ENCODE measurements at regions not wholly inside any gene's neighbourhood (a gene's known extent, or its start where the extent isn't known, plus 50 kb on each side); places are given as distances from the start of the nearest gene placed in this dataset.
A peak's percentile ranks its signal among the peaks of the same experiment; 100 is the strongest.
"Not testable (repeated sequence)": the region's sequence is repeated elsewhere in the genome, so short reads cannot be mapped to it uniquely, and the experiment has no call there.

- H3K79me2 ChIP-seq (ENCODE audit: insufficient read depth, low read depth): no peaks in the 10 kb centered on the region
- H3K9ac ChIP-seq: no peak overlapping the region
- no peak overlapping the region for H3K4me2 ChIP-seq
- H3K27ac ChIP-seq: no peak overlapping the region
- H4K20me1 ChIP-seq (ENCODE audit: insufficient read depth): no peaks in the 10 kb centered on the region
- no peak overlapping the region for H3K4me3 ChIP-seq (IDR thresholded peaks at IDR 0.05; ENCODE audit: insufficient read depth, low read depth, low read length)
- no peaks in the 10 kb centered on the region for H3K27me3 ChIP-seq (ENCODE audit: insufficient read depth, low read depth)
- H2AFZ ChIP-seq (ENCODE audit: low read depth): no peak overlapping the region
- no peaks in the 10 kb centered on the region for H3K36me3 ChIP-seq (ENCODE audit: insufficient read depth)
- peaks cover 27% of the 10 kb centered on the region for H3K4me1 ChIP-seq (ENCODE audit: low read depth, poor library complexity, severe bottlenecking)
- TF ChIP-seq, protein P1, sequence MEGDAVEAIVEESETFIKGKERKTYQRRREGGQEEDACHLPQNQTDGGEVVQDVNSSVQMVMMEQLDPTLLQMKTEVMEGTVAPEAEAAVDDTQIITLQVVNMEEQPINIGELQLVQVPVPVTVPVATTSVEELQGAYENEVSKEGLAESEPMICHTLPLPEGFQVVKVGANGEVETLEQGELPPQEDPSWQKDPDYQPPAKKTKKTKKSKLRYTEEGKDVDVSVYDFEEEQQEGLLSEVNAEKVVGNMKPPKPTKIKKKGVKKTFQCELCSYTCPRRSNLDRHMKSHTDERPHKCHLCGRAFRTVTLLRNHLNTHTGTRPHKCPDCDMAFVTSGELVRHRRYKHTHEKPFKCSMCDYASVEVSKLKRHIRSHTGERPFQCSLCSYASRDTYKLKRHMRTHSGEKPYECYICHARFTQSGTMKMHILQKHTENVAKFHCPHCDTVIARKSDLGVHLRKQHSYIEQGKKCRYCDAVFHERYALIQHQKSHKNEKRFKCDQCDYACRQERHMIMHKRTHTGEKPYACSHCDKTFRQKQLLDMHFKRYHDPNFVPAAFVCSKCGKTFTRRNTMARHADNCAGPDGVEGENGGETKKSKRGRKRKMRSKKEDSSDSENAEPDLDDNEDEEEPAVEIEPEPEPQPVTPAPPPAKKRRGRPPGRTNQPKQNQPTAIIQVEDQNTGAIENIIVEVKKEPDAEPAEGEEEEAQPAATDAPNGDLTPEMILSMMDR (conservative IDR thresholded peaks at IDR 0.05; ENCODE audit: low read depth, low read length): no peak
Measured at GRCh38 chr15:75121491-75121890, 80.2 kb upstream of the C15orf39 start.

DNA sequence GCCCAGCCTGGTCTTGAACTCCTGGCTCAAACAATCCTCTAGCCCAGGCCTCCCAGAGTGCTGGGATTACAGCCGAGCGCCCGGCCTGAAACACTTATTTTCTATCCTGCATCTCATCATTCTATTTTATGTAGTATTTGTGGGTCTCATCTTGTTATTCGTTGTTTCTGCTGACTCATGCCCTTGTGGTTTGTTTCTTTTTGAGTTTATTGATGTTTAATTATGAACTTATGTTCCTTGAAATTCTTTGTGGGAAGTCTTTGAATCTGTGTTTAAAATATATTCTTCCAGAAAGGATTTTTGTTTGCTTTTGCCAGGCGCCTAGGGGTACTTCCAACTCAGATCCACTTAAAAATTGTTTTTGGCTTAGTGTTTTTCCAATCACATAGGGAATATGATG, 78.3 kb upstream of the C15orf39 start:
- Histone ChIP-seq H2AFZ (ENCODE audit: low read depth) (no peak overlapping the region), H3K9ac (no peak overlapping the region), H4K20me1 (ENCODE audit: insufficient read depth) (no peaks in the 10 kb centered on the region), H3K36me3 (ENCODE audit: insufficient read depth) (no peaks in the 10 kb centered on the region), H3K4me3 (IDR thresholded peaks at IDR 0.05; ENCODE audit: insufficient read depth, low read depth, low read length) (no peak overlapping the region), H3K4me2 (peak overlapping the region; percentile 60), H3K4me1 (ENCODE audit: low read depth, poor library complexity, severe bottlenecking) (peaks cover 27% of the 10 kb centered on the region), H3K27ac (no peak overlapping the region; the same call in 1 of the 2 replicates), H3K79me2 (ENCODE audit: insufficient read depth, low read depth) (no peaks in the 10 kb centered on the region), H3K27me3 (ENCODE audit: insufficient read depth, low read depth) (no peaks in the 10 kb centered on the region)
- TF ChIP-seq, protein P1 (conservative IDR thresholded peaks at IDR 0.05; ENCODE audit: low read depth, low read length): no peak

GRCh38 chr15:75124278-75124677, 77.4 kb upstream of the C15orf39 start:
- not testable (repeated sequence) for H3K4me3 ChIP-seq (IDR thresholded peaks at IDR 0.05; ENCODE audit: insufficient read depth, low read depth, low read length); H2AFZ ChIP-seq (ENCODE audit: low read depth); H3K9ac ChIP-seq; H3K27ac ChIP-seq; H3K36me3 ChIP-seq (ENCODE audit: insufficient read depth); H4K20me1 ChIP-seq (ENCODE audit: insufficient read depth); H3K79me2 ChIP-seq (ENCODE audit: insufficient read depth, low read depth); H3K27me3 ChIP-seq (ENCODE audit: insufficient read depth, low read depth); H3K4me2 ChIP-seq
- H3K4me1 ChIP-seq (ENCODE audit: low read depth, poor library complexity, severe bottlenecking): peaks cover 33% of the 10 kb centered on the region

- H3K36me3 ChIP-seq (ENCODE audit: insufficient read depth): no peaks in the 10 kb centered on the region
- no peaks in the 10 kb centered on the region for H3K27me3 ChIP-seq (ENCODE audit: insufficient read depth, low read depth)
- H3K4me3 ChIP-seq (IDR thresholded peaks at IDR 0.05; ENCODE audit: insufficient read depth, low read depth, low read length): no peak overlapping the region
- no peak overlapping the region for H3K9ac ChIP-seq
- TF ChIP-seq, protein P1 (conservative IDR thresholded peaks at IDR 0.05; ENCODE audit: low read depth, low read length): no peak
- H3K4me2 ChIP-seq: no peak overlapping the region
- no peaks in the 10 kb centered on the region for H3K79me2 ChIP-seq (ENCODE audit: insufficient read depth, low read depth)
- H2AFZ ChIP-seq (ENCODE audit: low read depth): no peak overlapping the region
- no peak overlapping the region for H3K27ac ChIP-seq
- no peaks in the 10 kb centered on the region for H4K20me1 ChIP-seq (ENCODE audit: insufficient read depth)
- H3K4me1 ChIP-seq (ENCODE audit: low read depth, poor library complexity, severe bottlenecking): peaks cover 49% of the 10 kb centered on the region
Measured at GRCh38 chr15:75125935-75126334, 75.7 kb upstream of the C15orf39 start.

GRCh38 chr15:75126864-75127580, 74.7 kb upstream of the C15orf39 start:
- no peak overlapping the region for H3K9ac ChIP-seq
- H3K4me1 ChIP-seq (ENCODE audit: low read depth, poor library complexity, severe bottlenecking): peaks cover 60% of the 10 kb centered on the region
- H3K4me3 ChIP-seq (IDR thresholded peaks at IDR 0.05; ENCODE audit: insufficient read depth, low read depth, low read length): no peak overlapping the region
- H3K79me2 ChIP-seq (ENCODE audit: insufficient read depth, low read depth): no peaks in the 10 kb centered on the region
- TF ChIP-seq, protein P1 (conservative IDR thresholded peaks at IDR 0.05; ENCODE audit: low read depth, low read length): no peak
- H3K4me2 ChIP-seq: no peak overlapping the region
- no peak overlapping the region for H2AFZ ChIP-seq (ENCODE audit: low read depth)
- H4K20me1 ChIP-seq (ENCODE audit: insufficient read depth): no peaks in the 10 kb centered on the region
- H3K27me3 ChIP-seq (ENCODE audit: insufficient read depth, low read depth): no peaks in the 10 kb centered on the region
- no peaks in the 10 kb centered on the region for H3K36me3 ChIP-seq (ENCODE audit: insufficient read depth)
- no peak overlapping the region for H3K27ac ChIP-seq

Measured in KMS-11 (cell line).